ENCODE measurements at regions not wholly inside any gene's neighbourhood (a gene's known extent, or its start where the extent isn't known, plus 50 kb on each side); places are given as distances from the start of the nearest gene placed in this dataset.

- TF ChIP-seq ZNF70 (CRISPR knock-in tag; IDR thresholded peaks at IDR 0.05) (no peak), TCF4 (CRISPR knock-in tag; IDR thresholded peaks at IDR 0.05; ENCODE audit: borderline replicate concordance) (no peak), TOX (CRISPR knock-in tag; IDR thresholded peaks at IDR 0.05; ENCODE audit: borderline replicate concordance) (no peak), GLIS3 (CRISPR knock-in tag; IDR thresholded peaks at IDR 0.05) (no peak), ZC3H10 (CRISPR knock-in tag; IDR thresholded peaks at IDR 0.05) (no peak), ISL1 (CRISPR knock-in tag; IDR thresholded peaks at IDR 0.05) (no peak), ARNTL (CRISPR knock-in tag; IDR thresholded peaks at IDR 0.05; ENCODE audit: borderline replicate concordance, low read depth) (no peak), RARB (CRISPR knock-in tag; IDR thresholded peaks at IDR 0.05) (no peak), CSDC2 (CRISPR knock-in tag; IDR thresholded peaks at IDR 0.05) (no peak), ZNF8 (CRISPR knock-in tag; IDR thresholded peaks at IDR 0.05) (no peak), BACH2 (CRISPR knock-in tag; IDR thresholded peaks at IDR 0.05; ENCODE audit: borderline replicate concordance) (no peak), ESRRG (CRISPR knock-in tag; IDR thresholded peaks at IDR 0.05) (no peak)
- TF ChIP-seq, protein P1, sequence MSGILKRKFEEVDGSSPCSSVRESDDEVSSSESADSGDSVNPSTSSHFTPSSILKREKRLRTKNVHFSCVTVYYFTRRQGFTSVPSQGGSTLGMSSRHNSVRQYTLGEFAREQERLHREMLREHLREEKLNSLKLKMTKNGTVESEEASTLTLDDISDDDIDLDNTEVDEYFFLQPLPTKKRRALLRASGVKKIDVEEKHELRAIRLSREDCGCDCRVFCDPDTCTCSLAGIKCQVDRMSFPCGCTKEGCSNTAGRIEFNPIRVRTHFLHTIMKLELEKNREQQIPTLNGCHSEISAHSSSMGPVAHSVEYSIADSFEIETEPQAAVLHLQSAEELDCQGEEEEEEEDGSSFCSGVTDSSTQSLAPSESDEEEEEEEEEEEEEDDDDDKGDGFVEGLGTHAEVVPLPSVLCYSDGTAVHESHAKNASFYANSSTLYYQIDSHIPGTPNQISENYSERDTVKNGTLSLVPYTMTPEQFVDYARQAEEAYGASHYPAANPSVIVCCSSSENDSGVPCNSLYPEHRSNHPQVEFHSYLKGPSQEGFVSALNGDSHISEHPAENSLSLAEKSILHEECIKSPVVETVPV (CRISPR knock-in tag; IDR thresholded peaks at IDR 0.05): no peak
- TF ChIP-seq, protein P2, sequence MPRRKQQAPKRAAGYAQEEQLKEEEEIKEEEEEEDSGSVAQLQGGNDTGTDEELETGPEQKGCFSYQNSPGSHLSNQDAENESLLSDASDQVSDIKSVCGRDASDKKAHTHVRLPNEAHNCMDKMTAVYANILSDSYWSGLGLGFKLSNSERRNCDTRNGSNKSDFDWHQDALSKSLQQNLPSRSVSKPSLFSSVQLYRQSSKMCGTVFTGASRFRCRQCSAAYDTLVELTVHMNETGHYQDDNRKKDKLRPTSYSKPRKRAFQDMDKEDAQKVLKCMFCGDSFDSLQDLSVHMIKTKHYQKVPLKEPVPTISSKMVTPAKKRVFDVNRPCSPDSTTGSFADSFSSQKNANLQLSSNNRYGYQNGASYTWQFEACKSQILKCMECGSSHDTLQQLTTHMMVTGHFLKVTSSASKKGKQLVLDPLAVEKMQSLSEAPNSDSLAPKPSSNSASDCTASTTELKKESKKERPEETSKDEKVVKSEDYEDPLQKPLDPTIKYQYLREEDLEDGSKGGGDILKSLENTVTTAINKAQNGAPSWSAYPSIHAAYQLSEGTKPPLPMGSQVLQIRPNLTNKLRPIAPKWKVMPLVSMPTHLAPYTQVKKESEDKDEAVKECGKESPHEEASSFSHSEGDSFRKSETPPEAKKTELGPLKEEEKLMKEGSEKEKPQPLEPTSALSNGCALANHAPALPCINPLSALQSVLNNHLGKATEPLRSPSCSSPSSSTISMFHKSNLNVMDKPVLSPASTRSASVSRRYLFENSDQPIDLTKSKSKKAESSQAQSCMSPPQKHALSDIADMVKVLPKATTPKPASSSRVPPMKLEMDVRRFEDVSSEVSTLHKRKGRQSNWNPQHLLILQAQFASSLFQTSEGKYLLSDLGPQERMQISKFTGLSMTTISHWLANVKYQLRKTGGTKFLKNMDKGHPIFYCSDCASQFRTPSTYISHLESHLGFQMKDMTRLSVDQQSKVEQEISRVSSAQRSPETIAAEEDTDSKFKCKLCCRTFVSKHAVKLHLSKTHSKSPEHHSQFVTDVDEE (CRISPR knock-in tag; IDR thresholded peaks at IDR 0.05): no peak
- TF ChIP-seq, protein P3, sequence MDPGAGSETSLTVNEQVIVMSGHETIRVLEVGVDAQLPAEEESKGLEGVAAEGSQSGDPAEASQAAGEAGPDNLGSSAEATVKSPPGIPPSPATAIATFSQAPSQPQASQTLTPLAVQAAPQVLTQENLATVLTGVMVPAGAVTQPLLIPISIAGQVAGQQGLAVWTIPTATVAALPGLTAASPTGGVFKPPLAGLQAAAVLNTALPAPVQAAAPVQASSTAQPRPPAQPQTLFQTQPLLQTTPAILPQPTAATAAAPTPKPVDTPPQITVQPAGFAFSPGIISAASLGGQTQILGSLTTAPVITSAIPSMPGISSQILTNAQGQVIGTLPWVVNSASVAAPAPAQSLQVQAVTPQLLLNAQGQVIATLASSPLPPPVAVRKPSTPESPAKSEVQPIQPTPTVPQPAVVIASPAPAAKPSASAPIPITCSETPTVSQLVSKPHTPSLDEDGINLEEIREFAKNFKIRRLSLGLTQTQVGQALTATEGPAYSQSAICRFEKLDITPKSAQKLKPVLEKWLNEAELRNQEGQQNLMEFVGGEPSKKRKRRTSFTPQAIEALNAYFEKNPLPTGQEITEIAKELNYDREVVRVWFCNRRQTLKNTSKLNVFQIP (CRISPR knock-in tag; IDR thresholded peaks at IDR 0.05; ENCODE audit: borderline replicate concordance, low read depth): no peak
- no peak for ATAC-seq
Observed at GRCh38 chr4:137425281-137425680, 107.0 kb downstream of the PCDH18 start.

GRCh38 chr4:137422666-137423065 lies 109.6 kb downstream of the PCDH18 start:
- ATAC-seq: no peak
- no peak for TF ChIP-seq ZNF8 (CRISPR knock-in tag; IDR thresholded peaks at IDR 0.05)
- no peak for TF ChIP-seq ZNF70 (CRISPR knock-in tag; IDR thresholded peaks at IDR 0.05)
- no peak for TF ChIP-seq ZC3H10 (CRISPR knock-in tag; IDR thresholded peaks at IDR 0.05)

- ATAC-seq: no peak
- no peak for TF ChIP-seq OSR1 (CRISPR knock-in tag; IDR thresholded peaks at IDR 0.05)
- TF ChIP-seq PPARA (CRISPR knock-in tag; IDR thresholded peaks at IDR 0.05; ENCODE audit: borderline replicate concordance): no peak
- TF ChIP-seq ZFP3 (CRISPR knock-in tag; IDR thresholded peaks at IDR 0.05): no peak
Observed at GRCh38 chr4:137421796-137422195, 110.5 kb downstream of the PCDH18 start.

DNA sequence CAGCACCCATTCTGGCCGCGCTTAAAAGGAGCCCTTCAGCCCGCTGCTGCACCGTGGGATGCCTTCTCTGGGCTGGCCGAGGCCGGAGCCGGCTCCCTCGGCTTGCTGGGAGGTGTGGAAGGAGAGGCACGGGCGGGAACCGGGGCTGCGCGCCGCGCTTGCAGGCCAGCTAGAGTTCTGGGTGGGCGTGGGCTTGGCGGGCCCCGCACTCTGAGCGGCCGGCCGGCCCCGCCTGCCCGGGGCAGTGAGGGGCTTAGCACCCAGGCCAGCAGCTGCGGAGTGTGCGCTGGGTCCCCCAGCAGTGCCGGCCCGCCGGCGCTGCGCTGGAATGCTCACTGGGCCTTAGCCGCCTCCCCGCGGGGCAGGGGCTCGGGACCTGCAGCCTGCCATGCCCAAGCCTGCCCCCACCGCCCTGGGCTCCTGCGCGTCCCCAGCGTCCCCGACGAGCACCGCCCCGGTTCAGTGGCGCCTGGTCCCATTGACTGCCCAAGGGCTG lies 111.3 kb downstream of the PCDH18 start:
- no peak for ATAC-seq
- TF ChIP-seq, protein P2 (CRISPR knock-in tag; IDR thresholded peaks at IDR 0.05): no peak
- TF ChIP-seq ZFP3 (CRISPR knock-in tag; IDR thresholded peaks at IDR 0.05): no peak
- TF ChIP-seq, protein P3 (CRISPR knock-in tag; IDR thresholded peaks at IDR 0.05; ENCODE audit: borderline replicate concordance, low read depth): no peak
- TF ChIP-seq TOX (CRISPR knock-in tag; IDR thresholded peaks at IDR 0.05; ENCODE audit: borderline replicate concordance): no peak
- TF ChIP-seq SNAI2 (CRISPR knock-in tag; IDR thresholded peaks at IDR 0.05): no peak
- TF ChIP-seq, protein P4, sequence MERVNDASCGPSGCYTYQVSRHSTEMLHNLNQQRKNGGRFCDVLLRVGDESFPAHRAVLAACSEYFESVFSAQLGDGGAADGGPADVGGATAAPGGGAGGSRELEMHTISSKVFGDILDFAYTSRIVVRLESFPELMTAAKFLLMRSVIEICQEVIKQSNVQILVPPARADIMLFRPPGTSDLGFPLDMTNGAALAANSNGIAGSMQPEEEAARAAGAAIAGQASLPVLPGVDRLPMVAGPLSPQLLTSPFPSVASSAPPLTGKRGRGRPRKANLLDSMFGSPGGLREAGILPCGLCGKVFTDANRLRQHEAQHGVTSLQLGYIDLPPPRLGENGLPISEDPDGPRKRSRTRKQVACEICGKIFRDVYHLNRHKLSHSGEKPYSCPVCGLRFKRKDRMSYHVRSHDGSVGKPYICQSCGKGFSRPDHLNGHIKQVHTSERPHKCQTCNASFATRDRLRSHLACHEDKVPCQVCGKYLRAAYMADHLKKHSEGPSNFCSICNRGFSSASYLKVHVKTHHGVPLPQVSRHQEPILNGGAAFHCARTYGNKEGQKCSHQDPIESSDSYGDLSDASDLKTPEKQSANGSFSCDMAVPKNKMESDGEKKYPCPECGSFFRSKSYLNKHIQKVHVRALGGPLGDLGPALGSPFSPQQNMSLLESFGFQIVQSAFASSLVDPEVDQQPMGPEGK (CRISPR knock-in tag; IDR thresholded peaks at IDR 0.05; ENCODE audit: borderline replicate concordance): no peak
- TF ChIP-seq, protein P5, sequence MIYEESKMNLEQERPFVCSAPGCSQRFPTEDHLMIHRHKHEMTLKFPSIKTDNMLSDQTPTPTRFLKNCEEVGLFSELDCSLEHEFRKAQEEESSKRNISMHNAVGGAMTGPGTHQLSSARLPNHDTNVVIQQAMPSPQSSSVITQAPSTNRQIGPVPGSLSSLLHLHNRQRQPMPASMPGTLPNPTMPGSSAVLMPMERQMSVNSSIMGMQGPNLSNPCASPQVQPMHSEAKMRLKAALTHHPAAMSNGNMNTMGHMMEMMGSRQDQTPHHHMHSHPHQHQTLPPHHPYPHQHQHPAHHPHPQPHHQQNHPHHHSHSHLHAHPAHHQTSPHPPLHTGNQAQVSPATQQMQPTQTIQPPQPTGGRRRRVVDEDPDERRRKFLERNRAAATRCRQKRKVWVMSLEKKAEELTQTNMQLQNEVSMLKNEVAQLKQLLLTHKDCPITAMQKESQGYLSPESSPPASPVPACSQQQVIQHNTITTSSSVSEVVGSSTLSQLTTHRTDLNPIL (CRISPR knock-in tag; IDR thresholded peaks at IDR 0.05; ENCODE audit: low read depth): no peak
- no peak for TF ChIP-seq ZNF565 (CRISPR knock-in tag; conservative IDR thresholded peaks at IDR 0.05; ENCODE audit: low read depth)
- TF ChIP-seq ZC3H10 (CRISPR knock-in tag; IDR thresholded peaks at IDR 0.05): no peak
- TF ChIP-seq ESRRG (CRISPR knock-in tag; IDR thresholded peaks at IDR 0.05): no peak

All from SK-N-SH treated with all-trans-retinoic acid at 6 μM for 48 hours (cell line).